ENCODE measurements at regions not wholly inside any gene's neighbourhood (a gene's known extent, or its start where the extent isn't known, plus 50 kb on each side); places are given as distances from the start of the nearest gene placed in this dataset.

DNA sequence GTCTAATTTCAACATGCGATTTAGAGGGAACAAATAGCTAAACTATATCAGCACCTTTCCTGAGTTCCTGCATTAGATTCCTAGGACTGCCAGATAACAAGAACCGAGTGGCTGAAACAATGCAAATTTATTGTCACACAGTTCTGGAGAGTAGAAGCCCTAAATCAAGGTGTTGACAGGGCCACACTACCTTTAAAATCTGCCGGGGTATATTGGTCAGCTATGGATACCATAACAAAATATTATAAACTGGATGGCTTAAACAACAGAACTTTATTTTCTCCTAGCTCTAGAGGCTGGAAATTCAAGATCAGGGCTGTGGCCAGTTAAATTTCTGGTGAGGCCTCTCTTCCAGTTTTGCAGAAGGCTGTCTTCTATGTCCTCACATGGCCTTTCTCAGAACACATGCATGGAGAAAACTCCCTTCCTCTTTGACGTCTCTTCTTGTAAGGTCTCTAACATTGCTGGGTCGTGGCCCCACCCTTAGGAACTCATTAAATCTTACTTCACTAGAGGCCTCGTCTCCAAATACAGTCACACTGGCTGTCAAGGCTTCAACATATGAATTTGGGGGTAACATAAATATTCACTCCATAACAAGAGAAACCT, 144.3 kb downstream of the FCRL5 start:
- H4K91ac ChIP-seq (ENCODE audit: low read depth, low read length) = no peak overlapping the region
- no peak overlapping the region for H3K27ac ChIP-seq (ENCODE audit: low read depth, low read length)
- no peak overlapping the region for H3K4ac ChIP-seq (ENCODE audit: low read depth, low read length)
- H3K4me2 ChIP-seq (ENCODE audit: low read length) = no peak overlapping the region
- no CpG with 5 or more reads among the region's 6 CpGs for WGBS (ENCODE audit: extremely low coverage, insufficient coverage, insufficient read length)
- H3K79me1 ChIP-seq (ENCODE audit: low read length) = no peaks in the 10 kb centered on the region
- no peaks in the 10 kb centered on the region for H3K36me3 ChIP-seq (ENCODE audit: control insufficient read depth in 1 of 2, insufficient read depth in 2 of 2, low read length in 2 of 2)
- DNase-seq = no peak
- no peak overlapping the region for H2BK120ac ChIP-seq (ENCODE audit: insufficient read depth, low read length, poor library complexity)
- no peaks in the 10 kb centered on the region for H3K79me2 ChIP-seq (ENCODE audit: control insufficient read depth, insufficient read depth, low read length, poor library complexity)
- H3K18ac ChIP-seq (ENCODE audit: low read length) = no peak overlapping the region
- no peak overlapping the region for H2BK5ac ChIP-seq (ENCODE audit: low read depth, low read length, poor library complexity)
- H3K4me3 ChIP-seq (ENCODE audit: low read depth, low read length) = no peak overlapping the region
- H3K9me3 ChIP-seq (ENCODE audit: insufficient read depth, low read depth, low read length) = peaks cover 2% of the 10 kb centered on the region
- H4K8ac ChIP-seq (ENCODE audit: low read depth, low read length) = no peak overlapping the region
- no peak overlapping the region for H3K9ac ChIP-seq (ENCODE audit: low read length)
- H3K23ac ChIP-seq (ENCODE audit: low read length) = no peak overlapping the region
- no peak overlapping the region for H3K14ac ChIP-seq (ENCODE audit: low read length)
- H4K12ac ChIP-seq (ENCODE audit: low read depth, low read length) = no peak overlapping the region
- H2AFZ ChIP-seq (ENCODE audit: insufficient read depth, low read length, poor library complexity) = no peak overlapping the region
- no peak overlapping the region for H2AK5ac ChIP-seq (ENCODE audit: low read length)
- peaks cover 3 to 6% of the 10 kb centered on the region in 2 experiments for H3K4me1 ChIP-seq (ENCODE audit: control insufficient read depth in 1 of 2, insufficient read depth in 2 of 2, low read length in 2 of 2)
- no peaks in the 10 kb centered on the region for H3K27me3 ChIP-seq (ENCODE audit: insufficient read depth, low read length)
- H2BK12ac ChIP-seq (ENCODE audit: low read length) = no peak overlapping the region

DNA sequence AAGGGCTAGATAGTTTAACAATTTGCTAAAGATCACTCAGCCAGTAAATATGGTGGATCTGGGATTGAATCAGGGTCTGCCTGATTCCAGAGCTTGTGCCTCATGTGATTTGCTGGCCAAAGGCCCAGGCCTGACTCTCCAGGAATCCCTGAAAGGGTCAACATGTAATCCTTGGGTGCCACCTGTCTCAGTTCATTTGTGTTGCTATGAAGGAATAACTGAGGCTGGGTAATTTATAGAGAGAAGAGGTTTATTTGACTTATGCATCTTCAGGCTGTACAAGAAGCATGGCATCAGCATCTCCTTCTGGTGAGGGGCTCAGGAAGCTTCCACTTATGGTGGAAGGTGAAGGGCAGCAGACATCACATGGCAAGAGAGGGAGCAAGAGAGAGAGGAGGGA, 144.9 kb downstream of the FCRL5 start:
- no peak overlapping the region for H4K91ac ChIP-seq (ENCODE audit: low read depth, low read length)
- peaks cover 2% of the 10 kb centered on the region for H3K9me3 ChIP-seq (ENCODE audit: insufficient read depth, low read depth, low read length)
- H2AK5ac ChIP-seq (ENCODE audit: low read length) = no peak overlapping the region
- no peak overlapping the region for H3K4me2 ChIP-seq (ENCODE audit: low read length)
- peaks cover 3 to 6% of the 10 kb centered on the region in 2 experiments for H3K4me1 ChIP-seq (ENCODE audit: control insufficient read depth in 1 of 2, insufficient read depth in 2 of 2, low read length in 2 of 2)
- no peak overlapping the region for H2BK12ac ChIP-seq (ENCODE audit: low read length)
- H3K9ac ChIP-seq (ENCODE audit: low read length) = no peak overlapping the region
- no peak for DNase-seq
- H3K27me3 ChIP-seq (ENCODE audit: insufficient read depth, low read length) = no peaks in the 10 kb centered on the region
- H3K4ac ChIP-seq (ENCODE audit: low read depth, low read length) = no peak overlapping the region
- H3K18ac ChIP-seq (ENCODE audit: low read length) = no peak overlapping the region
- no peak overlapping the region for H3K27ac ChIP-seq (ENCODE audit: low read depth, low read length)
- no peak overlapping the region for H3K4me3 ChIP-seq (ENCODE audit: low read depth, low read length)
- H3K23ac ChIP-seq (ENCODE audit: low read length) = no peak overlapping the region
- no peaks in the 10 kb centered on the region for H3K36me3 ChIP-seq (ENCODE audit: control insufficient read depth in 1 of 2, insufficient read depth in 2 of 2, low read length in 2 of 2)
- no peak overlapping the region for H2BK5ac ChIP-seq (ENCODE audit: low read depth, low read length, poor library complexity)
- H4K12ac ChIP-seq (ENCODE audit: low read depth, low read length) = no peak overlapping the region
- H3K14ac ChIP-seq (ENCODE audit: low read length) = no peak overlapping the region
- H4K8ac ChIP-seq (ENCODE audit: low read depth, low read length) = no peak overlapping the region
- H2BK120ac ChIP-seq (ENCODE audit: insufficient read depth, low read length, poor library complexity) = no peak overlapping the region
- H3K79me2 ChIP-seq (ENCODE audit: control insufficient read depth, insufficient read depth, low read length, poor library complexity) = no peaks in the 10 kb centered on the region
- H2AFZ ChIP-seq (ENCODE audit: insufficient read depth, low read length, poor library complexity) = no peak overlapping the region
- H3K79me1 ChIP-seq (ENCODE audit: low read length) = no peaks in the 10 kb centered on the region

GRCh38 chr1:157405662-157406061, 146.7 kb downstream of the FCRL5 start:
- no peaks in the 10 kb centered on the region for H3K27me3 ChIP-seq (ENCODE audit: insufficient read depth, low read length)

GRCh38 chr1:157404614-157405013, 147.7 kb downstream of the FCRL5 start:
- peaks cover 13 to 17% of the 10 kb centered on the region in 2 experiments for H3K4me1 ChIP-seq (ENCODE audit: control insufficient read depth in 1 of 2, insufficient read depth in 2 of 2, low read length in 2 of 2)
- no peak overlapping the region for H2AFZ ChIP-seq (ENCODE audit: insufficient read depth, low read length, poor library complexity)
- DNase-seq = no peak

More at GRCh38 chr1:157405662-157406061, 146.7 kb downstream of the FCRL5 start:
- Histone ChIP-seq H4K8ac (ENCODE audit: low read depth, low read length) (no peak overlapping the region), H2AK5ac (ENCODE audit: low read length) (no peak overlapping the region), H3K79me1 (ENCODE audit: low read length) (no peaks in the 10 kb centered on the region), H2BK12ac (ENCODE audit: low read length) (no peak overlapping the region), H3K79me2 (ENCODE audit: control insufficient read depth, insufficient read depth, low read length, poor library complexity) (no peaks in the 10 kb centered on the region), H4K12ac (ENCODE audit: low read depth, low read length) (no peak overlapping the region), H3K4me3 (ENCODE audit: low read depth, low read length) (no peak overlapping the region), H3K9ac (ENCODE audit: low read length) (no peak overlapping the region), H2BK120ac (ENCODE audit: insufficient read depth, low read length, poor library complexity) (no peak overlapping the region), H3K4me2 (ENCODE audit: low read length) (no peak overlapping the region), H3K18ac (ENCODE audit: low read length) (no peak overlapping the region), H3K4ac (ENCODE audit: low read depth, low read length) (no peak overlapping the region), H3K4me1 (ENCODE audit: control insufficient read depth in 1 of 2, insufficient read depth in 2 of 2, low read length in 2 of 2) (peaks cover 5 to 10% of the 10 kb centered on the region in 2 experiments), H3K9me3 (ENCODE audit: insufficient read depth, low read depth, low read length) (peaks cover 2% of the 10 kb centered on the region), H3K14ac (ENCODE audit: low read length) (no peak overlapping the region), H3K27ac (ENCODE audit: low read depth, low read length) (no peak overlapping the region), H3K36me3 (ENCODE audit: control insufficient read depth in 1 of 2, insufficient read depth in 2 of 2, low read length in 2 of 2) (no peaks in the 10 kb centered on the region), H2AFZ (ENCODE audit: insufficient read depth, low read length, poor library complexity) (no peak overlapping the region), H3K23ac (ENCODE audit: low read length) (no peak overlapping the region), H2BK5ac (ENCODE audit: low read depth, low read length, poor library complexity) (no peak overlapping the region), H4K91ac (ENCODE audit: low read depth, low read length) (no peak overlapping the region)
- DNase-seq = no peak
- no CpG with 5 or more reads among the region's 4 CpGs for WGBS (ENCODE audit: extremely low coverage, insufficient coverage, insufficient read length)

More at GRCh38 chr1:157404614-157405013, 147.7 kb downstream of the FCRL5 start:
- no peak overlapping the region for H2BK120ac ChIP-seq (ENCODE audit: insufficient read depth, low read length, poor library complexity)
- no peak overlapping the region for H2AK5ac ChIP-seq (ENCODE audit: low read length)
- H2BK12ac ChIP-seq (ENCODE audit: low read length) = no peak overlapping the region
- no peaks in the 10 kb centered on the region for H3K79me2 ChIP-seq (ENCODE audit: control insufficient read depth, insufficient read depth, low read length, poor library complexity)
- no peak overlapping the region for H3K9ac ChIP-seq (ENCODE audit: low read length)
- no peak overlapping the region for H3K4me3 ChIP-seq (ENCODE audit: low read depth, low read length)
- H4K12ac ChIP-seq (ENCODE audit: low read depth, low read length) = no peak overlapping the region
- no peaks in the 10 kb centered on the region for H3K9me3 ChIP-seq (ENCODE audit: insufficient read depth, low read depth, low read length)
- H3K23ac ChIP-seq (ENCODE audit: low read length) = no peak overlapping the region
- H3K4me2 ChIP-seq (ENCODE audit: low read length) = no peak overlapping the region
- H4K8ac ChIP-seq (ENCODE audit: low read depth, low read length) = no peak overlapping the region
- H3K36me3 ChIP-seq (ENCODE audit: control insufficient read depth in 1 of 2, insufficient read depth in 2 of 2, low read length in 2 of 2) = no peaks in the 10 kb centered on the region
- H3K79me1 ChIP-seq (ENCODE audit: low read length) = peaks cover 2% of the 10 kb centered on the region
- no peak overlapping the region for H3K14ac ChIP-seq (ENCODE audit: low read length)
- no peak overlapping the region for H3K18ac ChIP-seq (ENCODE audit: low read length)
- no peak overlapping the region for H2BK5ac ChIP-seq (ENCODE audit: low read depth, low read length, poor library complexity)
- H4K91ac ChIP-seq (ENCODE audit: low read depth, low read length) = no peak overlapping the region
- no peak overlapping the region for H3K27ac ChIP-seq (ENCODE audit: low read depth, low read length)
- no peak overlapping the region for H3K4ac ChIP-seq (ENCODE audit: low read depth, low read length)
- no peaks in the 10 kb centered on the region for H3K27me3 ChIP-seq (ENCODE audit: insufficient read depth, low read length)
